Stimulated activated CD8-positive, alpha-beta memory T cell treated with anti-CD3 and anti-CD28 coated beads, Interleukin-7, amount 100 ng/mL, for 48 hours (primary cell): ENCODE measurements at regions not wholly inside any gene's neighbourhood (a gene's known extent, or its start where the extent isn't known, plus 50 kb on each side); places are given as distances from the start of the nearest gene placed in this dataset.

ENCODE experiments used
- DNase-seq, 2 donors: peaks; one replicate each; pipeline ENCODE4 v3.0.0-alpha.2; 2020; ENCODE audit warnings: low read depth in 1 of 2; ENCODE audit errors: extremely low read depth in 1 of 2

GRCh38 chr15:35723852-35724251 lies 177.9 kb upstream of the DPH6 start:
- no peak for DNase-seq

- DNase-seq, result no peak
Observed at GRCh38 chr15:35724626-35725025, 178.7 kb upstream of the DPH6 start.

- DNase-seq, result no peak
Observed at GRCh38 chr15:35725353-35725752, 179.4 kb upstream of the DPH6 start.

- DNase-seq, result no peak
Observed at GRCh38 chr15:35727627-35728026, 181.7 kb upstream of the DPH6 start.

- no peak for DNase-seq
Observed at GRCh38 chr15:35728219-35728940, 182.4 kb upstream of the DPH6 start.

- no peak for DNase-seq
Observed at GRCh38 chr15:35736150-35736549, 190.2 kb upstream of the DPH6 start.

GRCh38 chr15:35737441-35737840 lies 191.5 kb upstream of the DPH6 start:
- DNase-seq, result no peak

- no peak for DNase-seq
Observed at GRCh38 chr15:35738370-35738769, 192.4 kb upstream of the DPH6 start.

GRCh38 chr15:35740761-35741160 lies 194.8 kb upstream of the DPH6 start:
- DNase-seq, result no peak

- no peak for DNase-seq
Observed at GRCh38 chr15:35741395-35741794, 195.4 kb upstream of the DPH6 start.

- no peak for DNase-seq
Observed at GRCh38 chr15:35741881-35742280, 195.9 kb upstream of the DPH6 start.

GRCh38 chr15:35743321-35743720 lies 197.4 kb upstream of the DPH6 start:
- no peak for DNase-seq

- no peak for DNase-seq
Observed at GRCh38 chr15:35746121-35746520, 200.2 kb upstream of the DPH6 start.

- no peak for DNase-seq
Observed at GRCh38 chr15:35748105-35748504, 202.1 kb upstream of the DPH6 start.

- DNase-seq, result no peak
Observed at GRCh38 chr15:35750051-35750450, 204.1 kb upstream of the DPH6 start.

GRCh38 chr15:35751413-35752133 lies 205.6 kb upstream of the DPH6 start:
- peak; percentile 9 to 11 for DNase-seq

- no peak for DNase-seq
Observed at GRCh38 chr15:35752134-35752466, 206.1 kb upstream of the DPH6 start.

GRCh38 chr15:35753486-35753885 lies 207.5 kb upstream of the DPH6 start:
- no peak for DNase-seq

GRCh38 chr15:35755237-35755802 lies 209.4 kb upstream of the DPH6 start:
- no peak for DNase-seq

GRCh38 chr15:35756623-35757022 lies 210.7 kb upstream of the DPH6 start:
- no peak for DNase-seq

- no peak for DNase-seq
Observed at GRCh38 chr15:35757361-35757760, 211.4 kb upstream of the DPH6 start.

- no peak for DNase-seq
Observed at GRCh38 chr15:35757765-35758164, 211.8 kb upstream of the DPH6 start.
